Sigmoid colon (tissue), 6 donors: ENCODE measurements at regions not wholly inside any gene's neighbourhood (a gene's known extent, or its start where the extent isn't known, plus 50 kb on each side); places are given as distances from the start of the nearest gene placed in this dataset.

ENCODE experiments used
- DNase-seq: peaks from one replicate; pipeline ENCODE4 v3.0.0-alpha.2; 2019
- H3K27ac ChIP-seq, 4 donors: fragments of 200-600 bp; sonication (generic); one replicate each; pipeline ENCODE4 v1.5.1; 2016 to 2019; ENCODE audit warnings: mild to moderate bottlenecking in 1 of 4
- H3K27me3 ChIP-seq, 3 donors: fragments of 200-600 bp; sonication (generic); one replicate each; pipeline ENCODE4 v1.5.1; 2019; ENCODE audit warnings: mild to moderate bottlenecking in 1 of 3
- H3K36me3 ChIP-seq, 4 donors: fragments of 200-600 bp; sonication (generic); one replicate each; pipeline ENCODE4 v1.5.1; 2016 to 2019
- H3K4me1 ChIP-seq, 4 donors: fragments of 200-600 bp; sonication (generic); one replicate each; pipeline ENCODE4 v1.5.1; 2017 to 2019
- H3K4me3 ChIP-seq, 4 donors: fragments of 200-600 bp; sonication (generic); one replicate each; pipeline ENCODE4 v1.5.1; 2017 to 2019; ENCODE audit warnings: mild to moderate bottlenecking in 2 of 4, moderate library complexity in 1 of 4
- H3K9me3 ChIP-seq, 4 donors: fragments of 200-600 bp in 3 of 4; sonication (generic) in 3 of 4; one replicate each; pipeline versions ENCODE4 v1.5.1 to v1.6.1; 2013 to 2019
- CTCF ChIP-seq, 4 experiments: fragments of 450-650 bp in 3 of 4; fragments of 200-600 bp in 1 of 4; IDR thresholded peaks; one replicate each; pipeline ENCODE4 v1.5.1; 2016 to 2019; ENCODE audit warnings: antibody characterized with exemption in 4 of 4, mild to moderate bottlenecking in 3 of 4, moderate library complexity in 2 of 4
- EP300 ChIP-seq, 4 donors: sonication (generic); formaldehyde crosslinking; IDR thresholded peaks; one replicate each; pipeline ENCODE4 v1.6.1; 2017; ENCODE audit warnings: antibody characterized with exemption in 4 of 4
- POLR2A ChIP-seq, 2 donors: fragments of 450-650 bp; IDR thresholded peaks; one replicate each; pipeline ENCODE4 v1.6.1; 2016; ENCODE audit warnings: antibody characterized with exemption in 2 of 2, mild to moderate bottlenecking in 2 of 2, moderate library complexity in 2 of 2
- POLR2AphosphoS5 ChIP-seq, 4 donors: sonication (generic); formaldehyde crosslinking; IDR thresholded peaks; one replicate each; pipeline ENCODE4 v1.6.1; 2017; ENCODE audit warnings: antibody characterized with exemption in 4 of 4
- WGBS, 2 donors: extraction: QIAGEN DNeasy Blood & Tissue Kit; methylation state at CpG; one replicate each; pipeline ENCODE4 v1.1.7; 2013; 5-methylcytosine and 5-hydroxymethylcytosine counted together
- intact Hi-C: fragments of 100-400 bp; cut with DNase I; formaldehyde crosslinking; loops from one replicate; pipeline ENCODE4 v1.15.1; 2023
- donor health status: healthy with polysubstance abuse.
- donor health status: healthy.

- Histone ChIP-seq H3K27me3 (no peaks in the 10 kb centered on the region), H3K36me3 (no peaks in the 10 kb centered on the region), H3K27ac (no peak overlapping the region), H3K9me3 (no peaks in the 10 kb centered on the region), H3K4me1 (no peaks in the 10 kb centered on the region), H3K4me3 (no peak overlapping the region)
- intact Hi-C loops: no loop called here
- no peak for DNase-seq
- no peak for TF ChIP-seq POLR2A (IDR thresholded peaks at IDR 0.05)
- no peak for TF ChIP-seq EP300 (IDR thresholded peaks at IDR 0.05)
- TF ChIP-seq POLR2AphosphoS5 (IDR thresholded peaks at IDR 0.05): no peak
- no peak for TF ChIP-seq CTCF (IDR thresholded peaks at IDR 0.05)
- WGBS, 2 donors: 80 to 93% methylated on average over 2 of the region's 2 CpGs
Measured at GRCh38 chr21:26227130-26227529, 56.6 kb upstream of the APP start.

- TF ChIP-seq CTCF (IDR thresholded peaks at IDR 0.05) (no peak), EP300 (IDR thresholded peaks at IDR 0.05) (no peak), POLR2A (IDR thresholded peaks at IDR 0.05) (no peak), POLR2AphosphoS5 (IDR thresholded peaks at IDR 0.05) (no peak)
- Histone ChIP-seq H3K4me3 (no peak overlapping the region), H3K27me3 (no peaks in the 10 kb centered on the region), H3K36me3 (no peaks in the 10 kb centered on the region), H3K27ac (no peak overlapping the region), H3K9me3 (no peaks in the 10 kb centered on the region), H3K4me1 (no peaks in the 10 kb centered on the region)
- WGBS, 2 donors: 93 to 98% methylated on average over 1 of the region's 1 CpG
- intact Hi-C loops: no loop called here
- no peak for DNase-seq
Measured at GRCh38 chr21:26226724-26227123, 56.2 kb upstream of the APP start.

- no peak for TF ChIP-seq POLR2AphosphoS5 (IDR thresholded peaks at IDR 0.05)
- TF ChIP-seq CTCF (IDR thresholded peaks at IDR 0.05): no peak
- Histone ChIP-seq H3K36me3 (no peaks in the 10 kb centered on the region), H3K4me1 (peaks cover 0 to 11% (median 4%) of the 10 kb centered on the region in 4 donors), H3K9me3 (no peaks in the 10 kb centered on the region), H3K4me3 (no peak overlapping the region), H3K27me3 (no peaks in the 10 kb centered on the region), H3K27ac (no peak overlapping the region)
- intact Hi-C loops: no loop called here
- no peak for DNase-seq
- WGBS, 2 donors: 92 to 97% methylated on average over 2 of the region's 2 CpGs
Measured at GRCh38 chr21:26225046-26225445, 54.5 kb upstream of the APP start.

GRCh38 chr21:26224366-26224765 is 53.8 kb upstream of the APP start:
- Histone ChIP-seq H3K4me1 (peaks cover 0 to 11% (median 4%) of the 10 kb centered on the region in 4 donors), H3K4me3 (no peak overlapping the region), H3K27me3 (no peaks in the 10 kb centered on the region), H3K9me3 (no peaks in the 10 kb centered on the region), H3K36me3 (no peaks in the 10 kb centered on the region), H3K27ac (no peak overlapping the region)
- DNase-seq: no peak
- WGBS, 2 donors: 68 to 86% methylated on average over 2 of the region's 2 CpGs
- intact Hi-C loops: no loop called here
- TF ChIP-seq CTCF (IDR thresholded peaks at IDR 0.05) (no peak), POLR2AphosphoS5 (IDR thresholded peaks at IDR 0.05) (no peak), EP300 (IDR thresholded peaks at IDR 0.05) (no peak), POLR2A (IDR thresholded peaks at IDR 0.05) (no peak)
